SIG-M5 treated with dmso at 0.1 percent for 504 hours (cell line): ENCODE measurements at regions not wholly inside any gene's neighbourhood (a gene's known extent, or its start where the extent isn't known, plus 50 kb on each side); places are given as distances from the start of the nearest gene placed in this dataset.
A peak's percentile ranks its signal among the peaks of the same experiment; 100 is the strongest.

Source experiments
- DNase-seq: peaks from one replicate; lab custom pipeline; 2025; ENCODE audit not compliant: unreplicated experiment; lab: John Stamatoyannopoulos, UW

- DNase-seq, result peak; percentile 6
These were observed 563.5 kb downstream of the PDCD6IP start for GRCh38 chr3:34361921-34362320.

GRCh38 chr3:34362910-34363309 lies 564.5 kb downstream of the PDCD6IP start:
- DNase-seq, result no peak

GRCh38 chr3:34363881-34364280 lies 565.5 kb downstream of the PDCD6IP start:
- no peak for DNase-seq

- no peak for DNase-seq
These were observed 565.9 kb downstream of the PDCD6IP start for GRCh38 chr3:34364335-34364734.

GRCh38 chr3:34365231-34365630 lies 566.8 kb downstream of the PDCD6IP start:
- DNase-seq, result no peak

- DNase-seq, result no peak
These were observed 567.3 kb downstream of the PDCD6IP start for GRCh38 chr3:34365771-34366170.

GRCh38 chr3:34367521-34367920 lies 569.1 kb downstream of the PDCD6IP start:
- no peak for DNase-seq

GRCh38 chr3:34374521-34374920 lies 576.1 kb downstream of the PDCD6IP start:
- no peak for DNase-seq

GRCh38 chr3:34376691-34377090 lies 578.3 kb downstream of the PDCD6IP start:
- DNase-seq, result no peak

GRCh38 chr3:34377961-34378360 lies 579.5 kb downstream of the PDCD6IP start:
- no peak for DNase-seq

- no peak for DNase-seq
These were observed 582.8 kb downstream of the PDCD6IP start for GRCh38 chr3:34381243-34381642.

- no peak for DNase-seq
These were observed 584.4 kb downstream of the PDCD6IP start for GRCh38 chr3:34382859-34383258.

GRCh38 chr3:34386309-34386708 lies 587.9 kb downstream of the PDCD6IP start:
- no peak for DNase-seq

GRCh38 chr3:34387826-34388564 lies 589.6 kb downstream of the PDCD6IP start:
- no peak for DNase-seq

GRCh38 chr3:34388830-34389229 lies 590.4 kb downstream of the PDCD6IP start:
- DNase-seq, result no peak

GRCh38 chr3:34394978-34395748 lies 596.7 kb downstream of the PDCD6IP start:
- DNase-seq, result no peak

GRCh38 chr3:34396288-34396687 lies 597.9 kb downstream of the PDCD6IP start:
- no peak for DNase-seq

- DNase-seq, result no peak
These were observed 598.5 kb downstream of the PDCD6IP start for GRCh38 chr3:34396956-34397355.

- no peak for DNase-seq
These were observed 601.0 kb downstream of the PDCD6IP start for GRCh38 chr3:34399401-34399800.

- DNase-seq, result no peak
These were observed 606.7 kb downstream of the PDCD6IP start for GRCh38 chr3:34405159-34405558.

GRCh38 chr3:34407281-34407680 lies 608.9 kb downstream of the PDCD6IP start:
- DNase-seq, result no peak

- DNase-seq, result no peak
These were observed 609.7 kb downstream of the PDCD6IP start for GRCh38 chr3:34408088-34408487.
